Activated CD4-positive, alpha-beta memory T cell treated with anti-CD3 and anti-CD28 coated beads for 36 hours (primary cell): ENCODE measurements at regions not wholly inside any gene's neighbourhood (a gene's known extent, or its start where the extent isn't known, plus 50 kb on each side); places are given as distances from the start of the nearest gene placed in this dataset.

Source experiments
- CTCF ChIA-PET: fragments of 350-600 bp; sonication (Branson Sonifier 250); formaldehyde crosslinking; loops from one replicate; lab custom pipeline; 2021; ENCODE audit warnings: antibody characterized with exemption, inconsistent platforms; lab: Charles Lee
- POLR2A ChIA-PET: fragments of 350-600 bp; sonication (Branson Sonifier 250); formaldehyde crosslinking; loops from one replicate; lab custom pipeline; 2021; ENCODE audit warnings: antibody characterized with exemption; lab: Charles Lee
- DNase-seq: peaks from one replicate; pipeline ENCODE4 v3.0.0-alpha.2; 2020
- H3K27ac Mint-ChIP-seq: one replicate; pipeline ENCODE4 v1.8.0; 2021; ENCODE audit warnings: mixed read lengths
- H3K27me3 Mint-ChIP-seq: one replicate; pipeline ENCODE4 v1.8.0; 2021; ENCODE audit warnings: mixed read lengths
- H3K36me3 Mint-ChIP-seq: one replicate; pipeline ENCODE4 v1.8.0; 2021; ENCODE audit warnings: mixed read lengths
- H3K4me1 Mint-ChIP-seq: one replicate; pipeline ENCODE4 v1.8.0; 2021; ENCODE audit warnings: low read depth, mixed read lengths
- H3K4me3 Mint-ChIP-seq: one replicate; pipeline ENCODE4 v1.8.0; 2021; ENCODE audit warnings: mild to moderate bottlenecking, mixed read lengths
- H3K9me3 Mint-ChIP-seq: one replicate; pipeline ENCODE4 v1.8.0; 2021; ENCODE audit warnings: mixed read lengths
- intact Hi-C: fragments of 100-400 bp; cut with micrococcal nuclease; formaldehyde crosslinking; loops from one replicate; pipeline ENCODE4 v1.15.1; 2023

DNA sequence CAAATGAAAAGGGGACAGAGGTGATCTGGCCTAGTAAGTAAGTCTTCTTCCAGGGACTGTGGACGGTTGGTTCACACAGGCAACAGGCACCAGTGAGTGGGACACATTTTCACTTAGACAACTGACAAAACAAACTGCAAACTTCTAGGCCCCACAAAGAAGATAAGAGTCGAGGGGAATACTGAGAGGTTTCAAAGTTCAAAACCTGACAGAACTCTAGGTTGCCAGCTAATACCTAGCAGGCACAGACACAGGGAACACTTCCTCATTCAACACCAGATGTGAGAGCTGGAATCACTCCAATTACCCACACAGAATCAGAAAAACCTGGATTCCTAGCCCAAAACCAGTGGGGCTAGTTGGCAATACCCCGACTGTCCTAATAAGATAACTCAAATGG lies 621.7 kb downstream of the ZPLD1 start:
- POLR2A ChIA-PET, result no interaction called here
- no peaks in the 10 kb centered on the region for H3K9me3 Mint-ChIP-seq
- no peaks in the 10 kb centered on the region for H3K27me3 Mint-ChIP-seq
- no peak overlapping the region for H3K27ac Mint-ChIP-seq
- intact Hi-C loops, result no loop called here
- H3K36me3 Mint-ChIP-seq, result no peaks in the 10 kb centered on the region
- DNase-seq, result no peak
- H3K4me1 Mint-ChIP-seq, result no peaks in the 10 kb centered on the region
- CTCF ChIA-PET, result no interaction called here
- no peak overlapping the region for H3K4me3 Mint-ChIP-seq

DNA sequence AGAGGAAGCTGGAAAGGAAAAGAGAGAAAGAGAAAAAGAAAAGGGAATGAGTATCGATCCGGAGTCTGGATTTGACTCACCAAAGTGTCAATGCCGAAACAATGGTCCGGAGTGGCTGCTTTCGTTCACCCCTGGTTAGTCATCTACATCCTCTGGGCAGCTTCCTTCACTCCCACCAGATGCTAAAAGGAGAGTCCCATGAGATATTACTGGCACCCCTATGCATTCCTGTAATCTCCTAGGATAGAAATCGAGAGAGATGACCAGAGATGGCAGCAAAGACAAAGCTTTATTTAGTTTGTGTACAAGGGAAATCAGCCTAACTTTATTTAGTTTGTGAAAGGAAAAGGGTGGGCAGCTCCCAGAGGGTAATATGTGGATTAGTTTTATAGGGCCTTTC lies 622.2 kb downstream of the ZPLD1 start:
- POLR2A ChIA-PET, result no interaction called here
- no peaks in the 10 kb centered on the region for H3K9me3 Mint-ChIP-seq
- H3K27ac Mint-ChIP-seq, result no peak overlapping the region
- H3K27me3 Mint-ChIP-seq, result no peaks in the 10 kb centered on the region
- intact Hi-C loops, result no loop called here
- no peaks in the 10 kb centered on the region for H3K4me1 Mint-ChIP-seq
- DNase-seq, result no peak
- H3K4me3 Mint-ChIP-seq, result no peak overlapping the region
- CTCF ChIA-PET, result no interaction called here
- no peaks in the 10 kb centered on the region for H3K36me3 Mint-ChIP-seq

DNA sequence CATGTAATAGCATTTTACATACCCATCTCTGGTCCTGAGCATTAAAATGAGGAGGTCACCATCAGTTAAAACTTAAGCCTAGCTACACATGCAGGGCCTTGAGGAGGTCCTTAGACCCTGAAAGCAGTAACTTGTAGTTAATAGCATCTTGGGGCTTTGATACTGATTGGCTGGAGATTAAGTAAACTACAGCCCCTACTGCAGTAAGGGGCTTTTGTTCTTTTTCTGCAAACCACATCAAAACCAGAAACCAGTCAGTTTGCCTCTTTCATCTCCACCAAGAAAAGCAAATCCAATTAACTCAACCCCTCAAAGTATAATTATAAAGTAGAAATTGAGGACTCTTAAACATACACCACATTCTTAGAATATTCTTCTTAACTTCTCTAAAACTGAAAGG lies 622.7 kb downstream of the ZPLD1 start:
- ChIA-PET CTCF (no interaction called here), POLR2A (no interaction called here)
- H3K27ac Mint-ChIP-seq, result no peak overlapping the region
- no peaks in the 10 kb centered on the region for H3K36me3 Mint-ChIP-seq
- H3K9me3 Mint-ChIP-seq, result no peaks in the 10 kb centered on the region
- DNase-seq, result no peak
- H3K4me3 Mint-ChIP-seq, result no peak overlapping the region
- no peaks in the 10 kb centered on the region for H3K4me1 Mint-ChIP-seq
- no peaks in the 10 kb centered on the region for H3K27me3 Mint-ChIP-seq
- intact Hi-C loops, result no loop called here

DNA sequence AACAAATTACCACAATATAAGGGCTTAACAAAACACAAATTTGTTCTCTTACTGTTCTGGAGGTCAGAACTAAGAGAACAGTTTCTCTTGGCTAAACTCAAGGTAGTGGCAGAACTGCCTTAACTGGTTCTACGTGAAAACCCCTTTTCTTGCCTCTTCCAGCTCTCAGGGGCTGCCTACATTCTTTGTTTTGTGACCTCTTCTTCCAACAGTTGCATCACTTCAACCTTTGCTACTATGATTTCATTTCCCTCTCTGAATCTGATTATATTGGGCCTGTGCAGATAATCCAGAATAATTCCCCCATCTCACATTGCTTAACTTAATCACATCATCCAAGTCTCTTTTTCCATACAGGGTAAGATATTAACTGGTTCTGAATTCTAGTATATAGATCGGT lies 624.6 kb downstream of the ZPLD1 start:
- no peaks in the 10 kb centered on the region for H3K27me3 Mint-ChIP-seq
- no peak overlapping the region for H3K4me3 Mint-ChIP-seq
- DNase-seq, result no peak
- CTCF ChIA-PET, result no interaction called here
- H3K4me1 Mint-ChIP-seq, result no peaks in the 10 kb centered on the region
- intact Hi-C loops, result no loop called here
- no peaks in the 10 kb centered on the region for H3K36me3 Mint-ChIP-seq
- no peak overlapping the region for H3K27ac Mint-ChIP-seq
- no peaks in the 10 kb centered on the region for H3K9me3 Mint-ChIP-seq
- POLR2A ChIA-PET, result no interaction called here

DNA sequence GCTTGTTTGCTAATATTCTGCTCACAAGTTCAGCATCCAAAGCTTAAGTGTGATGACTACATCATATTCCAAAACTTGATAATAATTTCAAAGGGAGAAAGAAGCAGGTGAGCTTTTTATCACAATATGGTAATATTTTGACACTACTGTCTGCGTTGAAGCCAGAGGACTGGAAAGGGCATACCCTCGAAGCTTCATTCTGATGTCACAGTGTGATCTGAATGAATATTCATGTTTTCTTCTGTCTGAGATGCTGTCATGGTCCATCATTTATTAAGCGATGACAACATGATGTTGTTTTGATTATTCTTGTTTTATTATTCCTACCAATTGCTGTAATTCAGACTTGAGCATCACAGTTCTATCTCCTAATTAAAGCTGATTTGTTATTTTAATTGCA lies 625.4 kb downstream of the ZPLD1 start:
- Mint-ChIP-seq H3K4me1 (no peaks in the 10 kb centered on the region), H3K9me3 (no peaks in the 10 kb centered on the region), H3K4me3 (no peak overlapping the region), H3K36me3 (no peaks in the 10 kb centered on the region), H3K27ac (no peak overlapping the region), H3K27me3 (no peaks in the 10 kb centered on the region)
- DNase-seq, result no peak
- ChIA-PET CTCF (no interaction called here), POLR2A (no interaction called here)
- intact Hi-C loops, result no loop called here

DNA sequence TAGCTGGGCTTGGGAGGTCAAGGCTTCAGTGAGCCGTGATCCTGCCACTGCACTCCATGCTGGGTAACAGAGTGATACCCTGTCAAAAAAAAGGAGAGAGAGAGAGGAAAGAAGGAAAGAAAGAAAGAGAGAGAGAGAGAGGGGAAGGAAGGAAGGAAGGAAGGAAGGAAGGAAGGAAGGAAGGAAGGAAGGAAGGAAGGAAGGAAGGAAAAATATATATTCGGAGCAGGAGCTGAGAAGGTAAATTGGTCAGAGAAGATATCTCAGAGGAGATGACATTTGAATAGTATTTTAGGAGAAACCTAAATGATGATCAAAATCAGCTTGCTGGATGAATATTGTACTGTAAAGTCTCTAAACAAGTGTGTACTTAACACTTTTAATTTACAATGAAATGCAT lies 633.1 kb downstream of the ZPLD1 start:
- Mint-ChIP-seq H3K9me3 (no peaks in the 10 kb centered on the region), H3K4me1 (no peaks in the 10 kb centered on the region), H3K27me3 (no peaks in the 10 kb centered on the region), H3K27ac (no peak overlapping the region), H3K4me3 (no peak overlapping the region), H3K36me3 (no peaks in the 10 kb centered on the region)
- POLR2A ChIA-PET, result no interaction called here
- DNase-seq, result no peak
- CTCF ChIA-PET, result no interaction called here
- intact Hi-C loops, result no loop called here

DNA sequence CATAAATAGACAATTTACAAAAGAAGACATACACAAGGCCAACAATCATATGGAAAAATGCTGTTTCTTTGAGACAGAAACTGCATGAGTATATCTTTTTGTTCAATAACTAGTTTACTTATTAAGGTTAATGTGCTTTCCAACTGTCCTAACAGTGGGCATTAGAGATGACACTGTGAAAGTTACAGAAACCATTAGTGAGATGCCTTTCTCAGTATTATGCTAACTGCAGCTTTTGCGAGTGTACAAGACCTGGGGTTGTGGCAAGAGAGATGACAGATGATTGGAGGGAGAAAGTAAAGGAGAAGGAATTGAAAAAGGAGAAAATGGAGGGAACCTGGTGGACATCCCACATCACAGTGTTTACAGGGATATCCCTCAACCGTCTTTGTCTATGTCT lies 640.5 kb downstream of the ZPLD1 start:
- no peak for DNase-seq
- Mint-ChIP-seq H3K4me3 (no peak overlapping the region), H3K36me3 (no peaks in the 10 kb centered on the region), H3K4me1 (no peaks in the 10 kb centered on the region), H3K27me3 (no peaks in the 10 kb centered on the region), H3K9me3 (no peaks in the 10 kb centered on the region), H3K27ac (no peak overlapping the region)
- ChIA-PET POLR2A (no interaction called here), CTCF (no interaction called here)
- intact Hi-C loops, result no loop called here

DNA sequence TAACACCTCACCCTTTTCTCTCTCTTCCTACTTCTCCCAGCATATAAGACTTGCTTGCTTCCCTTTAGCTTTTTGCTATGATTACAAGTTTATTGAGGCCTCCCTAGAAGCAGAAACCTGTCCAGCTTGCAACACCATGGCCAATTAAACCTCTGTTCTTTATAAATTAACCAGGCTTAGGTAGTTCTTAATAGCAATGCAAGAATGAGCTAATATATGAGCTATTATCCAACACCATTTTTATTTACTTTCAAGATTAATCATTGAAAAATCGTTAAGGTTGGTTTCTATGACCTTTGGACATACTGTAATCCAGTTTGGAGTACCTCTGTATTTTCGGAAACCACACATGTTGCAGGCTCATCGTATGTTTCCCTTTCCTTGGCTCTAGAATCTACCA lies 643.1 kb downstream of the ZPLD1 start:
- H3K9me3 Mint-ChIP-seq, result no peaks in the 10 kb centered on the region
- intact Hi-C loops, result no loop called here
- POLR2A ChIA-PET, result no interaction called here
- H3K4me1 Mint-ChIP-seq, result no peaks in the 10 kb centered on the region
- no peaks in the 10 kb centered on the region for H3K27me3 Mint-ChIP-seq
- no peak overlapping the region for H3K27ac Mint-ChIP-seq
- no peaks in the 10 kb centered on the region for H3K36me3 Mint-ChIP-seq
- CTCF ChIA-PET, result no interaction called here
- no peak overlapping the region for H3K4me3 Mint-ChIP-seq
- no peak for DNase-seq

DNA sequence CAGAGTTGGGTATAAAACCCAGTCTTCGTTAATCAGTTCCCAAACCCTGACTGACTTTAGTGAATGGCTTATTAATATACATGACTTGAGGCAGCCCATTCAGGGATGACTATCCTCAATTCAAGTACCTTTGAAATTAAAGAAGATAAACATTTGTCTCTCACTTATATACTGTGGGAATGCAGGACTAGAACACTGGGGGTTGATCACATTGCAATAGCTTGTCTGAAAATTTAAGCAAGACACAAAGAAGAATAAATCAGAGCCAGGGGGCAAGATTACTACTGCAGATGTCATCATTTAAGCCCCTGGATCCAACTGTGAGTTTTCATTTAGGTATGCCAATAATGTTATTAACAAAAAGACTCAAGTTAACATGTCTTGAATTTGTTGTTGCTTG lies 647.7 kb downstream of the ZPLD1 start:
- intact Hi-C loops, result no loop called here
- Mint-ChIP-seq H3K36me3 (no peaks in the 10 kb centered on the region), H3K27ac (no peak overlapping the region), H3K27me3 (no peaks in the 10 kb centered on the region), H3K4me1 (no peaks in the 10 kb centered on the region), H3K4me3 (no peak overlapping the region), H3K9me3 (no peaks in the 10 kb centered on the region)
- DNase-seq, result no peak
- ChIA-PET POLR2A (no interaction called here), CTCF (no interaction called here)

DNA sequence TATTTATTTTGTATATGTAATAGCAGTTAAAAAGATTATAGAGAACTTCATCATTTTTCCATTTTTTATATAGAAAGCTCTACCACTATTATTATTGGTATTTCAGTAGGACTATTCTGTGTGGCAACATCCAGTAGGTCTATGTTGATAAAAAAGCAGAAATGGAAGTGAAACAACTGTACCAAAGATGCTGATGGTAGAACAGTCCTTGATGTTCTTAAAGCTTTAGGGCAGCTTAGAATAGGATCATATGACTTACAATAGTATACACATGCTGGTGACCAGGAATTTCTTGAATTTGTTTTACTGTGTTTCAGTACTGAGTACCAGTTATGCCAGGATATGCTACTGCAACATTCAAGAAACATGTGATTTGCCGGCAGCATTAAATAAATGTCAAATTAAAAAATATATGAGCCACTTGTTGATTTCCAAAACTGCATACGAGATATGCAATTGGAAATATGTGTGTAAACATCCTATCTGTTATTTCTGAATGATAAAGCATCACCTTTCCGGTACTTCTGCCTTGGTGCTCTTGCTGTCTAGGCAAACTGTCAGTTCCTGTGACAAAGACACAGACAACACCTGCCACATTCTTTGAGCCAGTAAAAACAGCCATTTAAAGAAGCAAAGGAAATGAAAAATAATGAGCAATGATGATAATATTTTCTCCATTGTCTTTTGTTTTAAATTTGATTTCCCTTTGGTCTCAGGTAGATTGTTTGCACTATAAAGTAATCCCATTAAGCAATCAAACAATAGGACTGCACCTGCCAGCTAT lies 649.2 kb downstream of the ZPLD1 start:
- Mint-ChIP-seq H3K4me1 (no peaks in the 10 kb centered on the region), H3K9me3 (no peaks in the 10 kb centered on the region), H3K27me3 (no peaks in the 10 kb centered on the region), H3K4me3 (no peak overlapping the region), H3K27ac (no peak overlapping the region), H3K36me3 (no peaks in the 10 kb centered on the region)
- intact Hi-C loops, result no loop called here
- POLR2A ChIA-PET, result no interaction called here
- CTCF ChIA-PET, result no interaction called here
- DNase-seq, result no peak

DNA sequence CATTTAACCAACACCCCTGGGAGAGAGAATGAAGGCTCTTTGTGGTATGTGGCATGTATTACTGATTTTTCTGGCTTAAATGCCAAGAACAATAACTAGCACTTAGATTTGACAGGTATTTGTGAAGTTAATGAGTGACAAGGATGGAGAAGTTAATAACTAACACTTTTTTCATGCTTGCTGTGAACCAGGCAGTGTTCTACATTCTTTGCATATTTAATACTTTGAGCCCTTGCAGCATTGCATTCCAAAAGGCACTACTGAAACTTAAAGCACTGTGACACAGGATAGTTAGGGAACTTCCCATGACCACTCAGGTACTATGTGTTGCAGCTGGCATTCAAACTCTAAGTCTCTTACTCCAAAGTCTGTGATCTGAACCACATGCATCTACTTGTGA lies 650.6 kb downstream of the ZPLD1 start:
- ChIA-PET CTCF (no interaction called here), POLR2A (no interaction called here)
- Mint-ChIP-seq H3K27ac (no peak overlapping the region), H3K4me1 (no peaks in the 10 kb centered on the region), H3K4me3 (no peak overlapping the region), H3K27me3 (no peaks in the 10 kb centered on the region), H3K36me3 (no peaks in the 10 kb centered on the region), H3K9me3 (no peaks in the 10 kb centered on the region)
- intact Hi-C loops, result no loop called here
- DNase-seq, result no peak

DNA sequence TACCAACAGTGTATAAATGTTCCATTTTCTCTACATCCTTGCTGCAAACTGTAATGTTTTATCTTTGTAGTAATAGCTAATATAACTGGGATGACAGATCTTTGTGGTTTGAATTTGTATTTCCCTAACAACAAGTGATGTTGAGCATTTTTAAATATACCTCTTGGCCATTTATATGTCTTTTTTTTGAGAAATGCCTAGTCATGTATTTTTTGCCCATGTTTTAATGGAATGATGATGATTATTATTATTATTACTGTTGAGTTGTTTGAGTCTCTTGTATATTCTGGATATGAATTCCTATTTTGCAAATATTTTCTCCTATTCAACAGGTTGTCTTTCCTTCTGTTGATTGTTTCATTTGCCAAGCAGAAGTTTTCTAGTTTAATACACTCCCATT lies 654.9 kb downstream of the ZPLD1 start:
- Mint-ChIP-seq H3K27me3 (no peaks in the 10 kb centered on the region), H3K36me3 (no peaks in the 10 kb centered on the region), H3K27ac (no peak overlapping the region), H3K4me1 (no peaks in the 10 kb centered on the region), H3K9me3 (peaks cover 3% of the 10 kb centered on the region), H3K4me3 (no peak overlapping the region)
- ChIA-PET POLR2A (no interaction called here), CTCF (no interaction called here)
- intact Hi-C loops, result no loop called here
- no peak for DNase-seq

DNA sequence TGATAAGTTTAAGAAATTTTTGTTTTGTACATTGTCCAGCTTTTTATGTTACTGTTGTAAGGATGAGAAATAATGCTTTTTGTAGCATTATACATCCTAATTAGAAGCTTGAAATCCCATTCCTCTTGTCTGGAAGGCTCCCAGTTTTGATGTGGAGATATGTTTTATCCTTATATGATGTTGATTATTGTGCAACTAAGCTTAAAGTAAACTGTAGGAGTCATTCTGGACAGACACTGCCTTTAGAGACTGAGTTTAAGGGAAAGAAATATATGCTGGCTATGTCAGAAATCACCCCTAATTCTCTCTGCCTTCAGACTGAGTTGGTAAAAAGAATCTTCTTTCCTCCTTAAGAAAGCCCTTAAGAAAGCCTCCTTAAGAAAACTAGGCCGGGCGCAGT lies 670.4 kb downstream of the ZPLD1 start:
- H3K27ac Mint-ChIP-seq, result no peak overlapping the region
- ChIA-PET POLR2A (no interaction called here), CTCF (interaction anchor here (2.0 kb wide), 1 partner anchor 432 kb away, joined by 4 read pairs; no protein-coding TSS in a partner anchor)

More for the DNA sequence above, 670.4 kb downstream of the ZPLD1 start:
- DNase-seq, result no peak
- Mint-ChIP-seq H3K36me3 (no peaks in the 10 kb centered on the region), H3K9me3 (no peaks in the 10 kb centered on the region), H3K4me1 (no peaks in the 10 kb centered on the region), H3K27me3 (no peaks in the 10 kb centered on the region), H3K4me3 (no peak overlapping the region)
- intact Hi-C loops, result no loop called here
